CD4-positive, alpha-beta T cell treated with Interferon alpha-2 for 1 hour (primary cell): ENCODE measurements at regions not wholly inside any gene's neighbourhood (a gene's known extent, or its start where the extent isn't known, plus 50 kb on each side); places are given as distances from the start of the nearest gene placed in this dataset.
"Not testable (repeated sequence)": the region's sequence is repeated elsewhere in the genome, so short reads cannot be mapped to it uniquely, and the experiment has no call there.

Experiments
- DNase-seq, 2 donors: peaks; one replicate each; pipeline ENCODE4 v3.0.0-alpha.2; 2020 to 2022

GRCh38 chr18:1732143-1732542 is 827.5 kb downstream of the ADCYAP1 start:
- no peak for DNase-seq

GRCh38 chr18:1746131-1746530 is 825.2 kb downstream of the METTL4 start:
- no peak for DNase-seq

GRCh38 chr18:1751249-1751648 is 820.1 kb downstream of the METTL4 start:
- DNase-seq, result no peak

- DNase-seq, result no peak
Measured at GRCh38 chr18:1760901-1761300, 810.4 kb downstream of the METTL4 start.

- DNase-seq, result no peak
Measured at GRCh38 chr18:1774261-1774660, 797.0 kb downstream of the METTL4 start.

GRCh38 chr18:1777843-1778242 is 793.5 kb downstream of the METTL4 start:
- no peak for DNase-seq

- no peak for DNase-seq
Measured at GRCh38 chr18:1778496-1779178, 792.7 kb downstream of the METTL4 start.

GRCh38 chr18:1779587-1779986 is 791.7 kb downstream of the METTL4 start:
- no peak for DNase-seq

GRCh38 chr18:1784113-1784512 is 787.2 kb downstream of the METTL4 start:
- no peak for DNase-seq

GRCh38 chr18:1785980-1786379 is 785.3 kb downstream of the METTL4 start:
- DNase-seq, result not testable (repeated sequence)

GRCh38 chr18:1796636-1797035 is 774.7 kb downstream of the METTL4 start:
- no peak for DNase-seq

- DNase-seq, result no peak
Measured at GRCh38 chr18:1797235-1797634, 774.1 kb downstream of the METTL4 start.

- DNase-seq, result no peak
Measured at GRCh38 chr18:1805521-1805920, 765.8 kb downstream of the METTL4 start.

GRCh38 chr18:1806884-1807615 is 764.3 kb downstream of the METTL4 start:
- DNase-seq, result no peak

GRCh38 chr18:1811282-1811681 is 760.0 kb downstream of the METTL4 start:
- no peak for DNase-seq

GRCh38 chr18:1825296-1825695 is 746.0 kb downstream of the METTL4 start:
- no peak for DNase-seq

- no peak for DNase-seq
Measured at GRCh38 chr18:1840878-1841277, 730.4 kb downstream of the METTL4 start.

GRCh38 chr18:1846640-1847039 is 724.7 kb downstream of the METTL4 start:
- no peak for DNase-seq

- no peak for DNase-seq
Measured at GRCh38 chr18:1848716-1849115, 722.6 kb downstream of the METTL4 start.

- no peak for DNase-seq
Measured at GRCh38 chr18:1849386-1849785, 721.9 kb downstream of the METTL4 start.

GRCh38 chr18:1857281-1857680 is 714.0 kb downstream of the METTL4 start:
- DNase-seq, result not testable (repeated sequence)

GRCh38 chr18:1861473-1861872 is 709.8 kb downstream of the METTL4 start:
- no peak for DNase-seq

GRCh38 chr18:1865869-1866268 is 705.4 kb downstream of the METTL4 start:
- no peak for DNase-seq

- DNase-seq, result no peak
Measured at GRCh38 chr18:1872274-1872673, 699.0 kb downstream of the METTL4 start.

- no peak for DNase-seq
Measured at GRCh38 chr18:1875219-1875618, 696.1 kb downstream of the METTL4 start.
